ENCODE measurements at regions not wholly inside any gene's neighbourhood (a gene's known extent, or its start where the extent isn't known, plus 50 kb on each side); places are given as distances from the start of the nearest gene placed in this dataset.

GRCh38 chr7:46545790-46546189 is 624.7 kb upstream of the IGFBP3 start:
- Histone ChIP-seq H3K79me2 (ENCODE audit: insufficient read depth, low read depth, low read length) (no peaks in the 10 kb centered on the region), H3K4me1 (ENCODE audit: insufficient read depth, low read length, poor library complexity, severe bottlenecking) (no peaks in the 10 kb centered on the region), H3K27ac (ENCODE audit: low read depth, low read length, poor library complexity, severe bottlenecking) (no peak overlapping the region), H2AFZ (ENCODE audit: low read length) (no peak overlapping the region), H3K9me3 (ENCODE audit: low read length) (no peaks in the 10 kb centered on the region), H3K9me2 (ENCODE audit: insufficient read depth, low read length) (no peaks in the 10 kb centered on the region), H3K36me3 (ENCODE audit: insufficient read depth, low read length) (no peaks in the 10 kb centered on the region), H3K4me2 (ENCODE audit: low read length) (no peak overlapping the region), H4K20me1 (ENCODE audit: insufficient read depth, low read length) (no peaks in the 10 kb centered on the region), H3K4me3 (ENCODE audit: low read depth, low read length, poor library complexity, severe bottlenecking) (no peak overlapping the region)
- intact Hi-C loops (cut with micrococcal nuclease; ENCODE audit: unreplicated experiment), result no loop called here
- TF ChIP-seq EZH2phosphoT487 (IDR thresholded peaks at IDR 0.05; ENCODE audit: borderline replicate concordance, low read depth, low read length), result no peak
- no peak for TF ChIP-seq CTCF (conservative IDR thresholded peaks at IDR 0.05; ENCODE audit: low read length)
- POLR2A ChIA-PET, result no interaction called here
- CTCF ChIA-PET (ENCODE audit: unreplicated experiment), result no interaction called here
- BruUV-seq (replicated peaks), result no TSS peak
- no peak for DNase-seq (ENCODE audit: low spot score)

- Histone ChIP-seq H3K4me2 (ENCODE audit: low read length) (no peak overlapping the region), H3K9me3 (ENCODE audit: low read length) (no peaks in the 10 kb centered on the region), H4K20me1 (ENCODE audit: insufficient read depth, low read length) (no peaks in the 10 kb centered on the region), H3K4me3 (ENCODE audit: low read depth, low read length, poor library complexity, severe bottlenecking) (no peak overlapping the region), H3K27ac (ENCODE audit: low read depth, low read length, poor library complexity, severe bottlenecking) (no peak overlapping the region), H3K36me3 (ENCODE audit: insufficient read depth, low read length) (no peaks in the 10 kb centered on the region), H3K79me2 (ENCODE audit: insufficient read depth, low read depth, low read length) (no peaks in the 10 kb centered on the region), H3K4me1 (ENCODE audit: insufficient read depth, low read length, poor library complexity, severe bottlenecking) (no peaks in the 10 kb centered on the region), H3K9me2 (ENCODE audit: insufficient read depth, low read length) (no peaks in the 10 kb centered on the region), H2AFZ (ENCODE audit: low read length) (no peak overlapping the region)
- intact Hi-C loops (cut with micrococcal nuclease; ENCODE audit: unreplicated experiment), result no loop called here
- DNase-seq (ENCODE audit: low spot score), result no peak
- CTCF ChIA-PET (ENCODE audit: unreplicated experiment), result no interaction called here
- BruUV-seq (replicated peaks), result no TSS peak
- POLR2A ChIA-PET, result interaction anchor here (0.9 kb wide), 1 partner anchor 48 kb away, joined by 3 read pairs; no protein-coding TSS in a partner anchor
- no peak for TF ChIP-seq EZH2phosphoT487 (IDR thresholded peaks at IDR 0.05; ENCODE audit: borderline replicate concordance, low read depth, low read length)
- TF ChIP-seq CTCF (conservative IDR thresholded peaks at IDR 0.05; ENCODE audit: low read length), result no peak
Measured at GRCh38 chr7:46544396-46545008, 623.4 kb upstream of the IGFBP3 start.

- intact Hi-C loops (cut with micrococcal nuclease; ENCODE audit: unreplicated experiment), result no loop called here
- no peaks in the 10 kb centered on the region for H3K36me3 ChIP-seq (ENCODE audit: insufficient read depth, low read length)
- ChIA-PET POLR2A (no interaction called here), CTCF (ENCODE audit: unreplicated experiment) (no interaction called here)
- no peak overlapping the region for H3K4me2 ChIP-seq (ENCODE audit: low read length)
- H4K20me1 ChIP-seq (ENCODE audit: insufficient read depth, low read length), result no peaks in the 10 kb centered on the region
- no peaks in the 10 kb centered on the region for H3K79me2 ChIP-seq (ENCODE audit: insufficient read depth, low read depth, low read length)
- H2AFZ ChIP-seq (ENCODE audit: low read length), result no peak overlapping the region
- no peaks in the 10 kb centered on the region for H3K4me1 ChIP-seq (ENCODE audit: insufficient read depth, low read length, poor library complexity, severe bottlenecking)
- TF ChIP-seq CTCF (conservative IDR thresholded peaks at IDR 0.05; ENCODE audit: low read length) (no peak), EZH2phosphoT487 (IDR thresholded peaks at IDR 0.05; ENCODE audit: borderline replicate concordance, low read depth, low read length) (no peak)
- H3K9me3 ChIP-seq (ENCODE audit: low read length), result no peaks in the 10 kb centered on the region
- BruUV-seq (replicated peaks), result no TSS peak
- no peak overlapping the region for H3K27ac ChIP-seq (ENCODE audit: low read depth, low read length, poor library complexity, severe bottlenecking)
- H3K4me3 ChIP-seq (ENCODE audit: low read depth, low read length, poor library complexity, severe bottlenecking), result no peak overlapping the region
- no peak for DNase-seq (ENCODE audit: low spot score)
- no peaks in the 10 kb centered on the region for H3K9me2 ChIP-seq (ENCODE audit: insufficient read depth, low read length)
Measured at GRCh38 chr7:46542076-46542475, 621.0 kb upstream of the IGFBP3 start.
